Urinary bladder (tissue), 3 donors: ENCODE measurements at regions not wholly inside any gene's neighbourhood (a gene's known extent, or its start where the extent isn't known, plus 50 kb on each side); places are given as distances from the start of the nearest gene placed in this dataset.

ENCODE experiments used
- DNase-seq: peaks from one replicate; pipeline ENCODE4 v3.0.0-alpha.2; 2015; ENCODE audit errors: extremely low spot score
- H3K27ac ChIP-seq: one replicate; pipeline ENCODE4 v1.5.1; 2013; ENCODE audit warnings: low read depth, mild to moderate bottlenecking, moderate library complexity
- H3K36me3 ChIP-seq: one replicate; pipeline ENCODE4 v1.6.1; 2013; ENCODE audit warnings: mild to moderate bottlenecking, moderate library complexity; ENCODE audit not compliant: insufficient read depth
- H3K4me1 ChIP-seq: one replicate; pipeline ENCODE4 v1.6.1; 2013; ENCODE audit warnings: mild to moderate bottlenecking, moderate library complexity; ENCODE audit not compliant: insufficient read depth
- H3K4me3 ChIP-seq: one replicate; pipeline ENCODE4 v1.5.1; 2013; ENCODE audit warnings: low read depth, low read length
- WGBS: extraction: QIAGEN DNeasy Blood & Tissue Kit; methylation state at CpG from one replicate; pipeline ENCODE4 v1.1.7; 2013; 5-methylcytosine and 5-hydroxymethylcytosine counted together
- donor health status: healthy with polysubstance abuse.
- donor health status: healthy.

- H3K36me3 ChIP-seq, result no peaks in the 10 kb centered on the region
- H3K27ac ChIP-seq, result no peak overlapping the region
- H3K4me1 ChIP-seq, result no peaks in the 10 kb centered on the region
- H3K4me3 ChIP-seq, result no peak overlapping the region
- no peak for DNase-seq
Measured at GRCh38 chr4:160127211-160127610, 1024.3 kb downstream of the RAPGEF2 start.

GRCh38 chr4:160129439-160129838, 1026.6 kb downstream of the RAPGEF2 start:
- WGBS, result 60% methylated on average over 2 of the region's 2 CpGs
- H3K27ac ChIP-seq, result no peak overlapping the region
- H3K4me1 ChIP-seq, result no peaks in the 10 kb centered on the region
- DNase-seq, result no peak
- no peak overlapping the region for H3K4me3 ChIP-seq
- no peaks in the 10 kb centered on the region for H3K36me3 ChIP-seq

DNA sequence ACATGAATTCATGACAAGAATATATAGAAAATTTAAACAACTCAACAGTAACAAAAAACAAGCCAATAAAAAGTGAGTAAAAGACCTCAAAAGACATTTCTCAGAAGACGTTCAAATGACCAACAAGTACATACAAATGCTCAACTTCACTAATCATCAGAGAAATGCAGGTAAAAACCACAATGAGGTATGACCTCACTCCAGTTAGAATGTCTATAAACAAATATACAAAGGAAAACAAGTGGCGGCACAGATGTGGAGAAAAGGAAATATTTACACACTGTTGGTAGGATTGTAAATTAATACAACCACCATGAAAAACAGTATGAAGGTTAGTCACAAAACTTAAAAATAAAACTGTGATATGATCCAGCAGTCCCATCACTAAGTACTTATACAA, 1033.1 kb downstream of the RAPGEF2 start:
- Histone ChIP-seq H3K27ac (no peak overlapping the region), H3K4me3 (no peak overlapping the region), H3K36me3 (no peaks in the 10 kb centered on the region), H3K4me1 (no peaks in the 10 kb centered on the region)
- DNase-seq, result no peak
- 71% methylated on average over 2 of the region's 2 CpGs for WGBS

DNA sequence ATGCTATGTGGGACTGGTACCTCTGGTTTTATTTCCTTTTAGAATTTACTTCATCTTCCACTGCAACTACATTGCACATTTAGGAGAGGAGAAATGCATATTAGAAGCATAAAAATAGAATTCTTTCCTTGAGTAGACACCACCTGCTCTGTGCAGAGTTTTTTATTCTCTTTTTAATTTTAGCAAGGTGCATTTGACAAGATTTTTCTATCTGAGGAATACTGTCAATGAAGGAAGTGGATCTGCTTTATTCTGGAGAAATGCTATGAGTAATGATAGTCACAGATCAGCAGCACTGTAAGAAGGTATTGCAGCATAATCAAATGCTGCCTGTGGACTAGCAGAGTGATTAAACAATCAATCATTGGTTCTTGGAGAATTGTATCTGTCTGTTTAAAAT, 1038.3 kb downstream of the RAPGEF2 start:
- no peak overlapping the region for H3K27ac ChIP-seq
- H3K4me3 ChIP-seq, result no peak overlapping the region
- no peaks in the 10 kb centered on the region for H3K36me3 ChIP-seq
- no peak for DNase-seq
- no peaks in the 10 kb centered on the region for H3K4me1 ChIP-seq

GRCh38 chr4:160142579-160142978, 1039.7 kb downstream of the RAPGEF2 start:
- Histone ChIP-seq H3K4me3 (no peak overlapping the region), H3K4me1 (no peaks in the 10 kb centered on the region), H3K27ac (no peak overlapping the region), H3K36me3 (no peaks in the 10 kb centered on the region)
- 72% methylated on average over 2 of the region's 2 CpGs for WGBS
- DNase-seq, result no peak

DNA sequence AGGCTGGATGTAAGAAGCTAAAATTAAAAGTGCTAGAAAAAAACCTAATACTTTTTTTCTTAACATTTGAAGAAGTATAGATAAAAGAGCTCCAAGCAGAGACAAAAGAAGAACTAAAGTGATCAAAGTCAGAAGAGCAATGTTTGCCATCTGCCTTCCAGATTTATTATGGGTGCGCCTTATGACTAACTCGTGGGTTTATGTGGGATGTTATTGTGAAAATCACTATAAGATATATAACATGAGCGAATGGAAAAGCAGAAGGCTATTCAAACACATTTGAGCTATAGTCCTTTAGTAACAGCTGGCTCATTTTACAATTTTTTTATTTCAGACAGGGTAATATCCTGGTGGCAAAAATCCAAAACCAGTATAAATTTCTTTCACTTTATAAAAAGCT, 1040.7 kb downstream of the RAPGEF2 start:
- Histone ChIP-seq H3K27ac (no peak overlapping the region), H3K4me1 (no peaks in the 10 kb centered on the region), H3K36me3 (no peaks in the 10 kb centered on the region), H3K4me3 (no peak overlapping the region)
- 25% methylated on average over 3 of the region's 3 CpGs for WGBS
- peak; percentile 11 for DNase-seq

- Histone ChIP-seq H3K4me1 (no peaks in the 10 kb centered on the region), H3K36me3 (no peaks in the 10 kb centered on the region), H3K4me3 (no peak overlapping the region), H3K27ac (no peak overlapping the region)
- 92% methylated on average over 15 of the region's 15 CpGs for WGBS
- no peak for DNase-seq
Measured at GRCh38 chr4:160159457-160159856, 1056.6 kb downstream of the RAPGEF2 start.

- no peak for DNase-seq
- H3K27ac ChIP-seq, result no peak overlapping the region
- no peak overlapping the region for H3K4me3 ChIP-seq
- no peaks in the 10 kb centered on the region for H3K36me3 ChIP-seq
- WGBS, result 58% methylated on average over 1 of the region's 1 CpG
- H3K4me1 ChIP-seq, result no peaks in the 10 kb centered on the region
Measured at GRCh38 chr4:160161026-160161425, 1058.1 kb downstream of the RAPGEF2 start.

GRCh38 chr4:160175064-160175643, 1072.3 kb downstream of the RAPGEF2 start:
- Histone ChIP-seq H3K4me1 (no peaks in the 10 kb centered on the region), H3K36me3 (no peaks in the 10 kb centered on the region), H3K4me3 (no peak overlapping the region), H3K27ac (no peak overlapping the region)
- 75% methylated on average over 8 of the region's 8 CpGs for WGBS
- no peak for DNase-seq

DNA sequence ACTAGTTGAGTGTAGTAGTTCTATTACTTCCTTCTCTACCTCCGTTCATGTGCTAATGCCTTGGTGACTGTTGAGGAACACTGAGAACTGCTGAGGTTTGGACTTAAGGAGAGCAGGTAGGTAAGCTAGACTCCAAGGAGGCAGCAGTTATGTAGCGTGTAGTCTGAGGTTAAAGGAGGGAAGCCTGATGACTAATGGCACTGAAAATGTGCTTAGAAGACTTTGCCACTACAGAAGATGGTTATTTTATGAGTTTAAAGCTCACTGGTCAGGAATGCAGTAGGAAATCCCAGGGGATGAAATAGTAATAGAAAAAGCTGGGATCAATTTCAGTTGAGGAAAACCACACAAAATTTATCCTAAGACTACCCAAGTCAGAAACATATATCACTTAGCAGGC, 1077.3 kb downstream of the RAPGEF2 start:
- no peaks in the 10 kb centered on the region for H3K4me1 ChIP-seq
- no peak for DNase-seq
- whole genome bisulfite sequencing, result 65% methylated on average over 2 of the region's 2 CpGs

GRCh38 chr4:160182727-160183126, 1079.8 kb downstream of the RAPGEF2 start:
- Histone ChIP-seq H3K36me3 (no peaks in the 10 kb centered on the region), H3K27ac (no peak overlapping the region), H3K4me1 (no peaks in the 10 kb centered on the region), H3K4me3 (no peak overlapping the region)
- 80% methylated on average over 2 of the region's 2 CpGs for WGBS
- DNase-seq, result no peak

More for the DNA sequence above, 1077.3 kb downstream of the RAPGEF2 start:
- Histone ChIP-seq H3K27ac (no peak overlapping the region), H3K4me3 (no peak overlapping the region), H3K36me3 (no peaks in the 10 kb centered on the region)

- WGBS, result 88% methylated on average over 4 of the region's 4 CpGs
- Histone ChIP-seq H3K4me1 (no peaks in the 10 kb centered on the region), H3K27ac (no peak overlapping the region), H3K4me3 (no peak overlapping the region), H3K36me3 (no peaks in the 10 kb centered on the region)
- DNase-seq, result no peak
Measured at GRCh38 chr4:160184884-160185283, 1082.0 kb downstream of the RAPGEF2 start.

GRCh38 chr4:160193787-160194186, 1090.9 kb downstream of the RAPGEF2 start:
- no peak overlapping the region for H3K27ac ChIP-seq
- DNase-seq, result no peak
- H3K4me1 ChIP-seq, result no peaks in the 10 kb centered on the region
- no peaks in the 10 kb centered on the region for H3K36me3 ChIP-seq
- 79% methylated on average over 4 of the region's 4 CpGs for WGBS
- H3K4me3 ChIP-seq, result no peak overlapping the region

- DNase-seq, result no peak
- H3K4me3 ChIP-seq, result no peak overlapping the region
- H3K27ac ChIP-seq, result no peak overlapping the region
- 77% methylated on average over 5 of the region's 5 CpGs for WGBS
- H3K36me3 ChIP-seq, result no peaks in the 10 kb centered on the region
- no peaks in the 10 kb centered on the region for H3K4me1 ChIP-seq
Measured at GRCh38 chr4:160194716-160195115, 1091.8 kb downstream of the RAPGEF2 start.

GRCh38 chr4:160202802-160203201, 1099.9 kb downstream of the RAPGEF2 start:
- Histone ChIP-seq H3K36me3 (no peaks in the 10 kb centered on the region), H3K4me1 (no peaks in the 10 kb centered on the region), H3K4me3 (no peak overlapping the region), H3K27ac (no peak overlapping the region)
- DNase-seq, result no peak
- WGBS, result 80% methylated on average over 2 of the region's 2 CpGs
